ENCODE measurements at regions not wholly inside any gene's neighbourhood (a gene's known extent, or its start where the extent isn't known, plus 50 kb on each side); places are given as distances from the start of the nearest gene placed in this dataset.

- TF ChIP-seq JUND (CRISPR knock-in tag; IDR thresholded peaks at IDR 0.05) (no peak), ZNF30 (CRISPR knock-in tag; IDR thresholded peaks at IDR 0.05) (no peak), MTA3 (CRISPR knock-in tag; IDR thresholded peaks at IDR 0.05) (no peak), POLR2A (IDR thresholded peaks at IDR 0.05; ENCODE audit: insufficient read depth in 1 of 2, low read depth in 2 of 2, low read length in 2 of 2) (no peak), HNF4A (CRISPR knock-in tag; IDR thresholded peaks at IDR 0.05) (no peak)
Observed at GRCh38 chr4:127414951-127415606, 217.7 kb upstream of the INTU start.
